Ishikawa (cell line): ENCODE measurements at regions not wholly inside any gene's neighbourhood (a gene's known extent, or its start where the extent isn't known, plus 50 kb on each side); places are given as distances from the start of the nearest gene placed in this dataset.
A peak's percentile ranks its signal among the peaks of the same experiment; 100 is the strongest.

Experiments used
- CEBPB ChIP-seq: IDR thresholded peaks from 2 replicates; pipeline ENCODE4 v1.6.1; 2012
- EGR1 ChIP-seq: IDR thresholded peaks from 2 replicates; pipeline ENCODE4 v1.6.1; 2012
- EP300 ChIP-seq: IDR thresholded peaks from 2 replicates; pipeline ENCODE4 v1.6.1; 2012; ENCODE audit warnings: borderline replicate concordance
- NFIC ChIP-seq: IDR thresholded peaks from 2 replicates; pipeline ENCODE4 v1.6.1; 2012
- TF ChIP-seq, protein P1 (sequence below): IDR thresholded peaks from 2 replicates; pipeline ENCODE4 v1.6.1; 2012; ENCODE audit warnings: low read depth, mild to moderate bottlenecking
- TF ChIP-seq, protein P2 (sequence below): IDR thresholded peaks from 2 replicates; pipeline ENCODE4 v1.6.1; 2012

DNA sequence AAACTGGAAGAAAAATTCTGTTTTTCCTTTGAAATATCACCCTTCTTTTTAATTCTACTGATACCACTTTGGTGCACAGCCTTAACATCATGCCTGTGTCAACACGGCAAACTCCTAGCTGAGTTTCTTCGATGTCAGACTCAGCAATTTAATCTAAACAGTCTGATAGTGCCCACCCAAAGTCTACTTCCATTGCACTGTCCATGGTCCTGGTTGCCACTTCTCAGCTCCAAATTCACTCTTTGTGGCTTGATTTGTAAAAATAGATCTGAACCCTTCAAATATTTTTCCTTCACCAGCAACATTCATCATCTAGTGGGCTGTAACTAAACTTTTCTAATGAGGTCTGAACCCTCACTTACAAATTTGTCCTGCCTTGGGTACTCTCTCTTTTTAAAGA lies 107.8 kb downstream of the NUDT12 start:
- TF ChIP-seq, protein P1, sequence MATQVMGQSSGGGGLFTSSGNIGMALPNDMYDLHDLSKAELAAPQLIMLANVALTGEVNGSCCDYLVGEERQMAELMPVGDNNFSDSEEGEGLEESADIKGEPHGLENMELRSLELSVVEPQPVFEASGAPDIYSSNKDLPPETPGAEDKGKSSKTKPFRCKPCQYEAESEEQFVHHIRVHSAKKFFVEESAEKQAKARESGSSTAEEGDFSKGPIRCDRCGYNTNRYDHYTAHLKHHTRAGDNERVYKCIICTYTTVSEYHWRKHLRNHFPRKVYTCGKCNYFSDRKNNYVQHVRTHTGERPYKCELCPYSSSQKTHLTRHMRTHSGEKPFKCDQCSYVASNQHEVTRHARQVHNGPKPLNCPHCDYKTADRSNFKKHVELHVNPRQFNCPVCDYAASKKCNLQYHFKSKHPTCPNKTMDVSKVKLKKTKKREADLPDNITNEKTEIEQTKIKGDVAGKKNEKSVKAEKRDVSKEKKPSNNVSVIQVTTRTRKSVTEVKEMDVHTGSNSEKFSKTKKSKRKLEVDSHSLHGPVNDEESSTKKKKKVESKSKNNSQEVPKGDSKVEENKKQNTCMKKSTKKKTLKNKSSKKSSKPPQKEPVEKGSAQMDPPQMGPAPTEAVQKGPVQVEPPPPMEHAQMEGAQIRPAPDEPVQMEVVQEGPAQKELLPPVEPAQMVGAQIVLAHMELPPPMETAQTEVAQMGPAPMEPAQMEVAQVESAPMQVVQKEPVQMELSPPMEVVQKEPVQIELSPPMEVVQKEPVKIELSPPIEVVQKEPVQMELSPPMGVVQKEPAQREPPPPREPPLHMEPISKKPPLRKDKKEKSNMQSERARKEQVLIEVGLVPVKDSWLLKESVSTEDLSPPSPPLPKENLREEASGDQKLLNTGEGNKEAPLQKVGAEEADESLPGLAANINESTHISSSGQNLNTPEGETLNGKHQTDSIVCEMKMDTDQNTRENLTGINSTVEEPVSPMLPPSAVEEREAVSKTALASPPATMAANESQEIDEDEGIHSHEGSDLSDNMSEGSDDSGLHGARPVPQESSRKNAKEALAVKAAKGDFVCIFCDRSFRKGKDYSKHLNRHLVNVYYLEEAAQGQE, result peak; percentile 85
- TF ChIP-seq, protein P2, sequence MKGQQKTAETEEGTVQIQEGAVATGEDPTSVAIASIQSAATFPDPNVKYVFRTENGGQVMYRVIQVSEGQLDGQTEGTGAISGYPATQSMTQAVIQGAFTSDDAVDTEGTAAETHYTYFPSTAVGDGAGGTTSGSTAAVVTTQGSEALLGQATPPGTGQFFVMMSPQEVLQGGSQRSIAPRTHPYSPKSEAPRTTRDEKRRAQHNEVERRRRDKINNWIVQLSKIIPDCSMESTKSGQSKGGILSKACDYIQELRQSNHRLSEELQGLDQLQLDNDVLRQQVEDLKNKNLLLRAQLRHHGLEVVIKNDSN, result no peak
- no peak for TF ChIP-seq EGR1
- no peak for TF ChIP-seq EP300
- TF ChIP-seq CEBPB, result no peak
- no peak for TF ChIP-seq NFIC
